ENCODE measurements at regions not wholly inside any gene's neighbourhood (a gene's known extent, or its start where the extent isn't known, plus 50 kb on each side); places are given as distances from the start of the nearest gene placed in this dataset.

DNA sequence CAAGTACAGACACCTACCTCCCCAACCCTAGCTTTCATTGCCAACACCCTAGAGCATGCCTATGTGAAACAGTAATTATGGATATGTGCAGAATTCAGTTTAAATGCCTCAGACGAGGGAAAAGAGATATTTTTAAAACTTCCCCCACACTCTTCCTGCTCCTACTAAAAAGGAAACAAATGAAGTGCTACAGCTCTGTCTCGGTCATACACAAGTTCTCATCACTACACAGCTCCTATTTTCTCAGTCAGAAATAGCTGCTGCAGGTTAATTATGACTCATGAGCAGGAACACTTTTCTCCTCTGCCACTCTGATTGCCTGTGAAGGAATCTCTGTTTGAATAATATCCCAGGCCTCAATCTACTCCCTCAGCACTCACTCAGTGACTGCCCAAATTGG, 703.6 kb upstream of the FLRT2 start:
- ATAC-seq (ENCODE audit: low read depth in 2 of 2) (no peak), DNase-seq (no peak)
- H3K4me3 Mint-ChIP-seq = no peak overlapping the region
- peak overlapping the region in 1 of 6 donors; percentile 33 for H3K27ac Mint-ChIP-seq
- peaks cover 3 to 36% (median 9%) of the 10 kb centered on the region in 7 donors for H3K9me3 Mint-ChIP-seq
- H3K4me1 Mint-ChIP-seq = no peaks in the 10 kb centered on the region
- H3K36me3 Mint-ChIP-seq = peaks cover 0 to 3% of the 10 kb centered on the region in 2 donors
- no peaks in the 10 kb centered on the region for H3K27me3 Mint-ChIP-seq

DNA sequence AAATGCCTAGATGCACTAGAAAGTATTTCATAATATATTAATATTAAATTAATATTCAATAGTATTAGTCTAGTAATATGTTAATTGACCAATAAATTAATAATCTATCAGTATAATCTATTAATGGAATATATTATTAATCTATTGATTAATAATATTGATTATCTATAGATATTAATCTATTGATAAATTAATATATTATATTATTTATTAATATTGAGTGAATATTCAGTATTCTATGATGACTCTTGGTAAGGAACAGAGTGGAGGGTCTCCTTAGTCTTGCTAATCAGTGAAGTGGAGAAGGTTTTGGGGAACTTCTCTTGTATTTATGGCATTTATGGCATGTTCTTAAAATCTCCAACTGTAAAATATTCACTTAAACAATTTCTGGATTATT, 679.3 kb upstream of the FLRT2 start:
- ATAC-seq (ENCODE audit: low read depth in 2 of 2) (no peak), DNase-seq (no peak)
- Mint-ChIP-seq H3K4me1 (no peaks in the 10 kb centered on the region), H3K36me3 (no peaks in the 10 kb centered on the region), H3K27ac (no peak overlapping the region), H3K9me3 (peaks cover 1 to 14% (median 7%) of the 10 kb centered on the region in 7 donors), H3K27me3 (no peaks in the 10 kb centered on the region), H3K4me3 (no peak overlapping the region)

DNA sequence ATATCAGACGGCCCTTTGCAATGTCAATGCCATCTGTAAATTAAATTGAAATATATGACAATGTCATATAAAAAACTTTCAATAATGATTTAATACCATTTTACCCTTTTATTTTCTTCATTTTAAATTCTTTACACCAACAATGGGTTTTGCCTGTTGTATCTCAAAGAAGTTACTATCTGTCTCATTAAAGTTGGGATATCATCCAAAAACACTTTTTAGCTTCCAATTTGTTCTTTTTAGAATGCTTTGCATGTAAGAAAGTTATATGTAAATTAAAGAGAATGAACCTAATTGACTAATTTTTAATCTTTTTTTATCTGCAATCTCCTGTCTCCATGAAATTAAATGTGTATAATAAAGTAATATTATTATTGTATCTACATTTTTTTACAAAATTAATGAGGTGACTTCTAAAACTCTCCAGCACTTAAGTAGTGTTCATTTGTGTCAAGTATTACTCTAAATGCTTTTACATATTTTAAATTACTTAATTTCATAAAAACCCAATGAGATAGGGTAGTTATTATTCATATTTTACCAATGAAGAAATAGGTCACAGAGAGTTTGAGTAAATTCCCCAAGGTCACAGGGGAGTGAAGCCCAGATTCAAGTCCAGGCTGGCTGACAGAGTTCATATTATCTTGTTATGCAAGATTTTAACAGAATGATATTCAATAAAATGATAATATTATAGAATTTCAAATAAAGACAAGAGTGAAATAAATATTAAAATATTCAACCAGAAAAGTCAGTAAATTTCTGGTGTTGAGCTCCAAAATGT, 673.0 kb upstream of the FLRT2 start:
- Mint-ChIP-seq H3K27me3 (no peaks in the 10 kb centered on the region), H3K4me3 (no peak overlapping the region), H3K36me3 (no peaks in the 10 kb centered on the region), H3K4me1 (no peaks in the 10 kb centered on the region), H3K9me3 (peaks cover 1 to 10% (median 5%) of the 10 kb centered on the region in 7 donors), H3K27ac (no peak overlapping the region)
- ATAC-seq (ENCODE audit: low read depth in 2 of 2) (no peak), DNase-seq (no peak)

GRCh38 chr14:84857571-84857970, 672.4 kb upstream of the FLRT2 start:
- Mint-ChIP-seq H3K4me1 (no peaks in the 10 kb centered on the region), H3K9me3 (peaks cover 1 to 10% (median 5%) of the 10 kb centered on the region in 7 donors), H3K4me3 (no peak overlapping the region), H3K27me3 (no peaks in the 10 kb centered on the region), H3K27ac (no peak overlapping the region), H3K36me3 (no peaks in the 10 kb centered on the region)
- no peak for ATAC-seq (ENCODE audit: low read depth in 2 of 2)
- DNase-seq = no peak

DNA sequence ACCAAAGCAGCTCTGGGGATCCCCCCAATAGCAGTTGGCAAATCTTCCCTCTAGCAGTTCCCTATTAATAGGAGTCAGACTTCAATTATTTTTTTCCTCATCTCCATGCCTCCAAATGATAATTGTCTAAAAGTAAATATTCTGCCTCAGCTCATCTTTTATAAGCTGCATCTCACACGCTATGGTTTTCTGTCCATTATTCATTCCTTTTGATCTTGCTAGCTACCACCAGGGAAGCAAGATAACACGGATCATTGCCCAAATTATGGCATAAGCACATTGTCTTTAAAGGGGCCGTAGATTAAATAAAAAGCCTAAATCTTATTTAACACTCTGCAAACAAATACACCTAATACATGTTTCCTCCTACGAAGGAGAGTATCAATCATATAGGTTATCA, 670.8 kb upstream of the FLRT2 start:
- H3K9me3 Mint-ChIP-seq = peaks cover under 1 to 11% (median 1%) of the 10 kb centered on the region in 7 donors
- no peak overlapping the region for H3K4me3 Mint-ChIP-seq
- no peaks in the 10 kb centered on the region for H3K27me3 Mint-ChIP-seq
- no peaks in the 10 kb centered on the region for H3K4me1 Mint-ChIP-seq
- DNase-seq (no peak), ATAC-seq (ENCODE audit: low read depth in 2 of 2) (no peak)
- no peak overlapping the region for H3K27ac Mint-ChIP-seq
- H3K36me3 Mint-ChIP-seq = no peaks in the 10 kb centered on the region

GRCh38 chr14:84864548-84865271, 665.2 kb upstream of the FLRT2 start:
- Mint-ChIP-seq H3K9me3 (peaks cover 0 to 5% (median 1%) of the 10 kb centered on the region in 7 donors), H3K4me3 (no peak overlapping the region), H3K27me3 (no peaks in the 10 kb centered on the region), H3K36me3 (no peaks in the 10 kb centered on the region), H3K27ac (no peak overlapping the region), H3K4me1 (no peaks in the 10 kb centered on the region)
- no peak for DNase-seq
- no peak for ATAC-seq (ENCODE audit: low read depth in 2 of 2)

DNA sequence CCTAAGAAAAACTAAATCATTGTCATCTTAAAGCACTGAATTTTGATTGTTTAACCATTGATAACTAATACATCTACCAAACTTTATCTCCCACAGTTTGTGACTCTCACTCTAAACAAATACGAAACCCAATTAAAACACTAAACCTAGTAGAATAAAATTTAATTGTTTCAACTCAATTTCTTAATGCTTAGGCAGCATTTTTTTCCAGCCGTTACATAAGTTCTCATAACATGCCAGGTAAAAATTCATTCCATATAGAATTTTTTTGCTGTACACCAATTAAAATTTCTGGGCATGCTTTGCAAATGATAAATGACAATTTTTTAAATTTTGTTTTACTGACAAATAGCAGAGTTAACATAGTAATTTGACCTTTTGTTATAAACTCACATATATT, 658.2 kb upstream of the FLRT2 start:
- H3K27me3 Mint-ChIP-seq = no peaks in the 10 kb centered on the region
- peaks cover 0 to 8% (median 2%) of the 10 kb centered on the region in 7 donors for H3K9me3 Mint-ChIP-seq
- no peak overlapping the region for H3K27ac Mint-ChIP-seq
- DNase-seq (no peak), ATAC-seq (ENCODE audit: low read depth in 2 of 2) (no peak)
- H3K4me1 Mint-ChIP-seq = no peaks in the 10 kb centered on the region
- no peaks in the 10 kb centered on the region for H3K36me3 Mint-ChIP-seq
- no peak overlapping the region for H3K4me3 Mint-ChIP-seq

DNA sequence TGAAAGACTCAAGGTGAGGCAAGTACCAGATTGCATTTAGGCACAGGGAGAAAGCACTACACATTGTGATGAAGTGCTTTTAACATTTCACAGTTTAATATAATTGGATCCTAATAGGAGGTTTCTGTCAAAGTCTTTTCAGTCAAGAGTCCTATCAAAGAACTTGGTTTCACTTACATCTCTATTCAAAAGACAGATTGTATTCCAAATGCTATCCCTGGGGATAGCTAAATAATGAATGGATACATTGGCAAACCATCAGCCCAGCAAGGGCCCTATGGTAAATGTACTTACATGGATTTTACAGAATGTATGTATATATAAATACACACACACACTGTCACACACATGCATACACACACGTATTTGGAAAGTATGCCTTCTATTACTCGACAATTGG, 655.5 kb upstream of the FLRT2 start:
- Mint-ChIP-seq H3K27ac (no peak overlapping the region), H3K36me3 (no peaks in the 10 kb centered on the region), H3K4me3 (no peak overlapping the region), H3K27me3 (no peaks in the 10 kb centered on the region), H3K9me3 (peaks cover 0 to 7% (median 2%) of the 10 kb centered on the region in 7 donors), H3K4me1 (no peaks in the 10 kb centered on the region)
- DNase-seq (no peak), ATAC-seq (ENCODE audit: low read depth in 2 of 2) (no peak)

DNA sequence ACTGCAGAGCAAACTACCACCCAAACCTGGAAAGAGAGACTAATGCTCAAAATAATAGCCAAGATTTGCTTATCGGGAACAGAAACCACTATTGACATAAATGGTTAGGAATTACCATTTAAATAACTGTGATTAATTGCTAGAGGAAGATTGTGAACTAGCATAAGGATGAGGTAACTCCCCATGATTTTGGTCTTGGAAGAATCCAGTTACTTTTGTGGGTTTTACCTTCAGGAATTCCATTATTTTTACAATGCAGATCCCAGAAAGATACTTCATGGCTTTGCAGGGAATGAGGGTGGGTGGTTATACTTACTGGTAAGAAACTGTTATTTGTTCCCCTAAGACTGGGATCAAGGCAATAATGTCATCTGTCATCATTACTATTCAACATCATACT, 652.9 kb upstream of the FLRT2 start:
- Mint-ChIP-seq H3K36me3 (no peaks in the 10 kb centered on the region), H3K27me3 (no peaks in the 10 kb centered on the region)

DNA sequence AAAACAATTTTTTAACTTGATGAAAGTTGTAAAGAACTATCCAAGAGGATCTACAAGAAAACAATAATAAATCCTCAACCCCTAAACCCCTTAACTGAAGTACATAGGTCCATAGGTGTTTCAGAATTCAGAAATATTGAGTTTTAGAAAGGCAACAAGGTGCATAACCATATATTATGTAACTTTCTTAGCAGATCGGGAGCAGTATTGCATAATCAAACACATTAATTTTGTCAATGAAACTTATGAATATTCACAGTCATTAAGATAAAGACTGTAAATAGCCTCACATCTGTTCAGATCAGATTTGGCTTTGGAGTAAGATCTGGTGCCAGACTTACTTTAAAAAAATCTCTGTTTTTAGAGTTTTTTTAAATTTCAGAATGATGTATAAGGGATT, 647.1 kb upstream of the FLRT2 start:
- H3K9me3 Mint-ChIP-seq = peaks cover 0 to 16% (median 4%) of the 10 kb centered on the region in 7 donors
- no peak overlapping the region for H3K4me3 Mint-ChIP-seq
- no peak overlapping the region for H3K27ac Mint-ChIP-seq
- no peaks in the 10 kb centered on the region for H3K27me3 Mint-ChIP-seq
- DNase-seq = no peak
- H3K4me1 Mint-ChIP-seq = no peaks in the 10 kb centered on the region
- H3K36me3 Mint-ChIP-seq = no peaks in the 10 kb centered on the region
- no peak for ATAC-seq (ENCODE audit: low read depth in 2 of 2)

More for the DNA sequence above, 652.9 kb upstream of the FLRT2 start:
- Mint-ChIP-seq H3K4me1 (no peaks in the 10 kb centered on the region), H3K4me3 (no peak overlapping the region), H3K9me3 (peaks cover 0 to 4% (median 2%) of the 10 kb centered on the region in 7 donors), H3K27ac (no peak overlapping the region)
- no peak for DNase-seq
- no peak for ATAC-seq (ENCODE audit: low read depth in 2 of 2)

DNA sequence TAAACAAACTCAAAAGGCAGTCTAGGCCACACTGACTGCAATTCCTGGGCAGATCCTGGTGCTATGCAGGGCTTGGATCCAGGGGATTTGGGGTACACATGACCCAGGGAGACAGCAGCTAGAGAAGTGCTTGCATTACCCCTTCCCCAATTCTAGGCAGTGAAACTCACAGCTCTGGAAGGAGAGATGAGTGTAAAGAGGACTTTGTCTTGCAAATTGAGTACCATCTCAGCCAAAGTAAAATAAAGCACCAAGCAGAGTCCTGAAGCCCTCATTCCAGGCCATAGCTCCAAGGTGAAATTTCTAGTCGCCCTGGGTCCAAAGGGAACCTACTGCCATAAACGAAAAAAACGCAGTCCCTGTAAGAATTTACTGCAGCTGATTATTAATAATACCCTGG, 644.9 kb upstream of the FLRT2 start:
- no peaks in the 10 kb centered on the region for H3K27me3 Mint-ChIP-seq
- ATAC-seq (ENCODE audit: low read depth in 2 of 2) (no peak), DNase-seq (no peak)
- H3K4me1 Mint-ChIP-seq = no peaks in the 10 kb centered on the region
- H3K36me3 Mint-ChIP-seq = no peaks in the 10 kb centered on the region
- H3K27ac Mint-ChIP-seq = no peak overlapping the region
- peaks cover 3 to 25% (median 9%) of the 10 kb centered on the region in 7 donors for H3K9me3 Mint-ChIP-seq
- no peak overlapping the region for H3K4me3 Mint-ChIP-seq

- DNase-seq = no peak
- Mint-ChIP-seq H3K9me3 (peaks cover 3 to 25% (median 6%) of the 10 kb centered on the region in 7 donors), H3K4me3 (no peak overlapping the region), H3K4me1 (no peaks in the 10 kb centered on the region), H3K27ac (no peak overlapping the region), H3K27me3 (no peaks in the 10 kb centered on the region), H3K36me3 (no peaks in the 10 kb centered on the region)
- no peak for ATAC-seq (ENCODE audit: low read depth in 2 of 2)
These were observed 638.5 kb upstream of the FLRT2 start for GRCh38 chr14:84891404-84891803.

GRCh38 chr14:84894254-84894653, 635.7 kb upstream of the FLRT2 start:
- Mint-ChIP-seq H3K27ac (no peak overlapping the region), H3K36me3 (no peaks in the 10 kb centered on the region)

DNA sequence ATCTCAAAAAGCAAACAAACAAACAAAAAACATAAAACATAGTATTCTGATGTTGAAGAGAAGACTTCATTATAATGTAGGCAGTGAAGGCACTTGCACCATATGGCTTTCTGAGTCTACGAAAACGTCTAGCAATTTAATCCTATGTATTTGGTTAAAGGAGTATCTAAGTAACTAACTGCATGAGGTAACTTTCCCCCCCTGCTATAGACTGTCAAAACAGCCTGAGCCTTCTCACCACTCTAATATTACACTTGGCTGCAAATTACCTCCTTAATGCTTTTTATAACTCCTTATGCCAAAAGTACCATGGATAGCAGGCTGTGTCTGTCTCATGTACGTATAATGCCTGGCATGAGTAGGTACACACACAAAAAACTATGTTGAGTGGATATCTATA, 607.6 kb upstream of the FLRT2 start:
- DNase-seq = no peak
- Mint-ChIP-seq H3K9me3 (peaks cover 0 to 7% (median 2%) of the 10 kb centered on the region in 7 donors), H3K4me1 (no peaks in the 10 kb centered on the region), H3K27me3 (no peaks in the 10 kb centered on the region), H3K27ac (no peak overlapping the region), H3K36me3 (no peaks in the 10 kb centered on the region), H3K4me3 (no peak overlapping the region)
- no peak for ATAC-seq (ENCODE audit: low read depth in 2 of 2)

More at GRCh38 chr14:84894254-84894653, 635.7 kb upstream of the FLRT2 start:
- ATAC-seq (ENCODE audit: low read depth in 2 of 2) (no peak), DNase-seq (no peak)
- Mint-ChIP-seq H3K9me3 (peaks cover under 1 to 18% (median 5%) of the 10 kb centered on the region in 7 donors), H3K4me3 (no peak overlapping the region), H3K27me3 (no peaks in the 10 kb centered on the region), H3K4me1 (no peaks in the 10 kb centered on the region)
